ENCODE measurements at regions not wholly inside any gene's neighbourhood (a gene's known extent, or its start where the extent isn't known, plus 50 kb on each side); places are given as distances from the start of the nearest gene placed in this dataset.

GRCh38 chr3:27656790-27657189 lies 65.3 kb downstream of the EOMES start:
- RAD21 ChIA-PET (ENCODE audit: low non-redundant PET in 1 of 2, low total read pairs in 2 of 2, uncharacterized antibody in 2 of 2, unreplicated experiment in 2 of 2): no interaction called here
- no peaks in the 10 kb centered on the region for H3K36me3 ChIP-seq (ENCODE audit: control insufficient read depth in 1 of 2, insufficient read depth in 2 of 2, low read length in 2 of 2)
- CTCF ChIA-PET: no interaction called here
- H3K4me1 ChIP-seq (ENCODE audit: control insufficient read depth in 1 of 2, insufficient read depth in 2 of 2, low read length in 2 of 2): peaks cover 5% of the 10 kb centered on the region in 2 experiments; a peak in 3 of 4 replicates
- intact Hi-C loops (cut with micrococcal nuclease): no loop called here
- no peaks in the 10 kb centered on the region for H3K9me3 ChIP-seq (ENCODE audit: control insufficient read depth in 1 of 2, insufficient read depth in 1 of 2, low read depth in 1 of 2, low read length in 2 of 2)
- no peaks in the 10 kb centered on the region for H3K79me2 ChIP-seq (ENCODE audit: insufficient read depth, low read length)
- H3K27ac ChIP-seq (ENCODE audit: low read depth, low read length): no peak overlapping the region
- H3K9ac ChIP-seq (ENCODE audit: low read length): no peak overlapping the region
- no peaks in the 10 kb centered on the region for H3K9me2 ChIP-seq (ENCODE audit: insufficient read depth)
- H3K27me3 ChIP-seq (ENCODE audit: insufficient read depth, low read length): no peaks in the 10 kb centered on the region
- H2AFZ ChIP-seq (ENCODE audit: low read depth, low read length, poor library complexity, severe bottlenecking): no peak overlapping the region
- no TSS peak for BruUV-seq (replicated peaks)
- no peak overlapping the region for H3K4me2 ChIP-seq (ENCODE audit: low read length)
- H4K20me1 ChIP-seq (ENCODE audit: insufficient read depth): no peaks in the 10 kb centered on the region
- TF ChIP-seq CEBPB (IDR thresholded peaks at IDR 0.05; ENCODE audit: low read depth) (no peak), FOSL1 (IDR thresholded peaks at IDR 0.05; ENCODE audit: low read depth) (no peak), ATF3 (IDR thresholded peaks at IDR 0.05) (no peak), RAD21 (IDR thresholded peaks at IDR 0.05; ENCODE audit: low read depth) (no peak), SIN3A (IDR thresholded peaks at IDR 0.05; ENCODE audit: low read depth) (no peak), JUND (IDR thresholded peaks at IDR 0.05) (no peak), POLR2A (IDR thresholded peaks at IDR 0.05; ENCODE audit: borderline replicate concordance, extremely low read depth, insufficient read depth, insufficient read length) (no peak), TCF7L2 (IDR thresholded peaks at IDR 0.05; ENCODE audit: borderline replicate concordance, extremely low read depth, insufficient read depth, insufficient read length) (no peak), CBX3 (IDR thresholded peaks at IDR 0.05; ENCODE audit: low read depth) (no peak), CTCF (IDR thresholded peaks at IDR 0.05 in 2 of 3, conservative IDR thresholded peaks at IDR 0.05 in 1 of 3; ENCODE audit: borderline replicate concordance in 1 of 3, insufficient read depth in 1 of 3, low read depth in 2 of 3, low read length in 2 of 3) (no peak), POLR2AphosphoS5 (IDR thresholded peaks at IDR 0.05; ENCODE audit: low read depth, low read length) (no peak)
- TF ChIP-seq, protein P1, sequence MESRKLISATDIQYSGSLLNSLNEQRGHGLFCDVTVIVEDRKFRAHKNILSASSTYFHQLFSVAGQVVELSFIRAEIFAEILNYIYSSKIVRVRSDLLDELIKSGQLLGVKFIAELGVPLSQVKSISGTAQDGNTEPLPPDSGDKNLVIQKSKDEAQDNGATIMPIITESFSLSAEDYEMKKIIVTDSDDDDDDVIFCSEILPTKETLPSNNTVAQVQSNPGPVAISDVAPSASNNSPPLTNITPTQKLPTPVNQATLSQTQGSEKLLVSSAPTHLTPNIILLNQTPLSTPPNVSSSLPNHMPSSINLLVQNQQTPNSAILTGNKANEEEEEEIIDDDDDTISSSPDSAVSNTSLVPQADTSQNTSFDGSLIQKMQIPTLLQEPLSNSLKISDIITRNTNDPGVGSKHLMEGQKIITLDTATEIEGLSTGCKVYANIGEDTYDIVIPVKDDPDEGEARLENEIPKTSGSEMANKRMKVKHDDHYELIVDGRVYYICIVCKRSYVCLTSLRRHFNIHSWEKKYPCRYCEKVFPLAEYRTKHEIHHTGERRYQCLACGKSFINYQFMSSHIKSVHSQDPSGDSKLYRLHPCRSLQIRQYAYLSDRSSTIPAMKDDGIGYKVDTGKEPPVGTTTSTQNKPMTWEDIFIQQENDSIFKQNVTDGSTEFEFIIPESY (IDR thresholded peaks at IDR 0.05; ENCODE audit: extremely low read depth, insufficient replicate concordance, low read length): no peak
- TF ChIP-seq, protein P2, sequence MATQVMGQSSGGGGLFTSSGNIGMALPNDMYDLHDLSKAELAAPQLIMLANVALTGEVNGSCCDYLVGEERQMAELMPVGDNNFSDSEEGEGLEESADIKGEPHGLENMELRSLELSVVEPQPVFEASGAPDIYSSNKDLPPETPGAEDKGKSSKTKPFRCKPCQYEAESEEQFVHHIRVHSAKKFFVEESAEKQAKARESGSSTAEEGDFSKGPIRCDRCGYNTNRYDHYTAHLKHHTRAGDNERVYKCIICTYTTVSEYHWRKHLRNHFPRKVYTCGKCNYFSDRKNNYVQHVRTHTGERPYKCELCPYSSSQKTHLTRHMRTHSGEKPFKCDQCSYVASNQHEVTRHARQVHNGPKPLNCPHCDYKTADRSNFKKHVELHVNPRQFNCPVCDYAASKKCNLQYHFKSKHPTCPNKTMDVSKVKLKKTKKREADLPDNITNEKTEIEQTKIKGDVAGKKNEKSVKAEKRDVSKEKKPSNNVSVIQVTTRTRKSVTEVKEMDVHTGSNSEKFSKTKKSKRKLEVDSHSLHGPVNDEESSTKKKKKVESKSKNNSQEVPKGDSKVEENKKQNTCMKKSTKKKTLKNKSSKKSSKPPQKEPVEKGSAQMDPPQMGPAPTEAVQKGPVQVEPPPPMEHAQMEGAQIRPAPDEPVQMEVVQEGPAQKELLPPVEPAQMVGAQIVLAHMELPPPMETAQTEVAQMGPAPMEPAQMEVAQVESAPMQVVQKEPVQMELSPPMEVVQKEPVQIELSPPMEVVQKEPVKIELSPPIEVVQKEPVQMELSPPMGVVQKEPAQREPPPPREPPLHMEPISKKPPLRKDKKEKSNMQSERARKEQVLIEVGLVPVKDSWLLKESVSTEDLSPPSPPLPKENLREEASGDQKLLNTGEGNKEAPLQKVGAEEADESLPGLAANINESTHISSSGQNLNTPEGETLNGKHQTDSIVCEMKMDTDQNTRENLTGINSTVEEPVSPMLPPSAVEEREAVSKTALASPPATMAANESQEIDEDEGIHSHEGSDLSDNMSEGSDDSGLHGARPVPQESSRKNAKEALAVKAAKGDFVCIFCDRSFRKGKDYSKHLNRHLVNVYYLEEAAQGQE (IDR thresholded peaks at IDR 0.05; ENCODE audit: low read depth): no peak
- DNase-seq (ENCODE audit: low read depth, low spot score) (no peak), ATAC-seq (no peak)
- POLR2A ChIA-PET: no interaction called here
- H3K4me3 ChIP-seq (replicated peaks in 1 of 2; ENCODE audit: low read depth in 1 of 2, low read length in 2 of 2): no peak overlapping the region
